Dedifferentiated amniotic fluid mesenchymal stem cell (primary cell): ENCODE measurements at regions not wholly inside any gene's neighbourhood (a gene's known extent, or its start where the extent isn't known, plus 50 kb on each side); places are given as distances from the start of the nearest gene placed in this dataset.
"Not testable (repeated sequence)": the region's sequence is repeated elsewhere in the genome, so short reads cannot be mapped to it uniquely, and the experiment has no call there.

ENCODE experiments used
- DNase-seq: peaks from one replicate; pipeline ENCODE4 v3.0.0-alpha.2; 2016; ENCODE audit errors: extremely low spot score

- no peak for DNase-seq
These were observed 58.6 kb upstream of the SHISA6 start for GRCh38 chr17:11182430-11182829.

- no peak for DNase-seq
These were observed 62.4 kb upstream of the SHISA6 start for GRCh38 chr17:11178581-11178980.

- no peak for DNase-seq
These were observed 63.7 kb upstream of the SHISA6 start for GRCh38 chr17:11177340-11177739.

DNA sequence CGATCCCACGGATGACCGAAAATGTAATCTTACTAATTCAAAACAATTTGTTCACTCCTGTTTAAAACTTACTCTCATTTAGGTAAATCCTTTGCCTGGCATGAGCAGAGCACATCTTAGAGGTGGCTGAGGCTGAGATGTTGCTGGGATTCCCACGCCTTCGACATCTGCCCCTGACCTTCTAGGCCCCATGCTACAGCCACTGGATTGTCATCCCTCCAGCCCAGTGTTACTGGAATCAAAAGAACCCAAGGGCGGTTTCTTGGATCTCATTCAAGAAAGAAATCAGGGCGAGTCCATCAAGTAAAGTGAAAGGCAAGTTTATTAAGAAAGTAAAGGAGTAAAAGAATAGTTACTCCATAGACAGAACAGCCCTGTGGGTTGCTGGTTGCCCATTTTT, 64.5 kb upstream of the SHISA6 start:
- no peak for DNase-seq

DNA sequence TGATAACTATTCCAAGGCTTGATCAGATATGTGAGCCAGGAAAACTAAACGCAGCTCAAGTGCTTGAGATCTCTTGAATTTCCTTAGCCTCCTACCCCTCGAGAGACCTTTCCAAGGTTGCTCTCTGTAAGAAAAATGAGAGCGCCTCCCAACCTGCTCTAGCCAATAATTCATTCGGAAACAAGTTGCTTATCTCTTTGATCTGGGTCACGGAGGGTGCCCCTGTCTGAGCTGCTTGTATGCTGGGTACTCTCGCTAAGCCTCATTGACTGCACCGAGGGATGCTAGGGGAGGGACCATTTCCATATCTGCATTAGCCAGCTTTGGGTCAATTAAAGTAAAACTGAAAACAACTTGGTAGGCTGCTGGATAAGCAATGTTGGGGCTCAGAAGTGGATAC, 70.1 kb upstream of the SHISA6 start:
- DNase-seq: no peak

- no peak for DNase-seq
These were observed 89.1 kb upstream of the SHISA6 start for GRCh38 chr17:11151818-11152425.

DNA sequence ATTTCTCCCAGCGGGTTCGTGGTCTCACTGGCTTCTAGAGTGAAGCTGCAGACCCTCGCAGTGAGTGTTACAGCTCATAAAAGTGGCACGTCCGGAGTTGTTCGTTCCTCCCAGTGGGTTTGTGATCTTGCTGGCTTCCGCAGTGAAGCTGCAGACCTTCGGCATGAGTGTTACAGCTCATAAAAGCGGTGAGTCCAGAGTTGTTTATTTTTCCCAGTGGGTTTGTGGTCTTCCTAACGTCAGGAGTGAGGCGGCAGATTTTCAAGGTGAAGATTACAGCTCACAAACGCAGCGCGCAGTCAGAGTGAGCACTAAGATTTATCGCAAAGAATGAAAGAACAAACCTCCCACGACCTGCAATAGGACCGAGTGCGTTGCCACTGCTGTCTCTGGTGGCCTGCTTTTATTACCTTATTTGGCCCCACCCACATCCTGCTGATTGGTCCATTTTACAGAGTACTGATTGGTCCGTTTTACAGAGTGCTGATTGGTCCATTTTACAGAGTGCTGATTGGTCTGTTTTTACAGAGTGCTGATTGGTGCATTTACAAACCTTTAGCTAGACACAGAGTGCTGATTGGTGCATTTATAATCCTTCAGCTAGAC, 90.0 kb upstream of the SHISA6 start:
- DNase-seq: not testable (repeated sequence)

DNA sequence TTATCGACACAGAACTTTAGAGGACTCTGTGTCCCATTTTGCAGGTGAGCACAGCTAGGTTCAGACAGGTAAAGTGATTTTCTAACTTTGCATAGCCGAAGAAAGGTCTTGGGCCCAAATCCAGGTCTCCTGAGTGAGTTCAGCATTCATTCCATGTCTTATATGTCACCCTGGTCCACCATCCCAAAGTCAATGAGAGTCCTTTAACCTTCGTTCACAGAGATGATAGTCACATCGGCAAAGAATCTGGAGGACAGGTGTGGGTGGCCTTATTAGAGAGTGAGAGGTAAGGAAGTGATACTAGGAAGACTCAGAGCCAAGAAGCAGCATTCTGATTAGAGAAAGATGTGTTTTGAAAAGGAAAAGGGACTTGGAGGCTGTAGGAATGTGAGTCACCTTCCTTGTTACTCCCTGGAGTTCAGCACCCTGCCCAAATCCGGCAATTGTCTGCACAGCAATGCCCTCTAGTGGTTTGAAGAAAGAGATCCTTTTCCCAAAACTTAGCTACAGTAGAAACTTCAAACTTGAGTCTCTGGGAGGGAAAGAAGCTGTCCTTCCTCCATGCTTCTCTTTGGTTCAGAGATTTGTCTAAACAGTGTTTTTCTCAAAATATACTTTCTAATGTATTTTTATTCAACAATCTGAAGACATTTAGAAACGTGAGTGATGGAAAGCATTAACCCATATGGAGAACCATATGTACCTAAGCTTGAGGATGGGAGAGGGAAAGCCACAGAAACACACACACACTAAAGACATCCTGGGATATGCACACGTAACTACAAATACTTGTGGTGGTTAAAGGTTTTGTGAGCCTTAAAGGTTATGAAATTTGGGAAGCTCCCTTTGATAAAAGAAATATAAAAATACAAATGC, 96.4 kb upstream of the SHISA6 start:
- DNase-seq: no peak

DNA sequence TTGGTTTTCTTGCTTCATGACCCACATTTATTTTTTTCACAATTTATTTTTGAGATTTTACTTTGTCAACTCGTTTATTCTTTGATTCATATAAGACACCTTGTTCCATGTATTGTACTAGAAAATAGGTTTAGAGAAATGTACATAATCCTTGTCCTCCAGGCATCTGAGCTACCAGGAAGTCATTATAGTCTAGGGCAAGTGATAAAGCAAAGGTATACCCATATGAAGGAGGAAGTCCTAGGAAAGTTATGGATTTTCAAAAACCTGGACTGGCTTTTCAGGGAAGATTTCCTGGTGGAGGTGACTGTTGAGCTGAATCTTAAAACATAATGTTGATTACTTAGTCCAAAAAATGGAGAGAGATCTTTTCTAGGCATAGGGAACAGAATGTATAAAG, 98.8 kb upstream of the SHISA6 start:
- no peak for DNase-seq

- DNase-seq: no peak
These were observed 100.5 kb upstream of the SHISA6 start for GRCh38 chr17:11140501-11140900.

GRCh38 chr17:11140043-11140442, 101.0 kb upstream of the SHISA6 start:
- no peak for DNase-seq

GRCh38 chr17:11138023-11138422, 103.0 kb upstream of the SHISA6 start:
- no peak for DNase-seq

DNA sequence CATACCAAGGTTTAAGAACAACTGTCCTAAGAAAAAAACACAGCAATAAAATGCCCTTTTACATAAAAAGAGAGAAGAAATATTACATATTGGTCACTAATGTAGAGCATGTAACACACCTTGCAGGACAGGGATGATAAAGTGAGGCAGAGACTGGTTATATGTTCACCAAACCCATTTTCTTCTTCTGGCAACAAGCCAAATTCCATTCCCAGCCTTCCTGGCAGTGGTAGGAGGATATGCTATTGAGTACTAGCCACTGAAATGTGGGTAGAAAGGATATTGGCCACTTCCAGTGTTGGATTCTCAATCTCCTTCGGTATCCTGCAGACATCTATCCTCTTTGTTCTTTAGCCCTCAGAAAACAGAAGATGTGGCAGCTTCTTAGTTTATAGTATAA, 105.2 kb upstream of the SHISA6 start:
- no peak for DNase-seq

DNA sequence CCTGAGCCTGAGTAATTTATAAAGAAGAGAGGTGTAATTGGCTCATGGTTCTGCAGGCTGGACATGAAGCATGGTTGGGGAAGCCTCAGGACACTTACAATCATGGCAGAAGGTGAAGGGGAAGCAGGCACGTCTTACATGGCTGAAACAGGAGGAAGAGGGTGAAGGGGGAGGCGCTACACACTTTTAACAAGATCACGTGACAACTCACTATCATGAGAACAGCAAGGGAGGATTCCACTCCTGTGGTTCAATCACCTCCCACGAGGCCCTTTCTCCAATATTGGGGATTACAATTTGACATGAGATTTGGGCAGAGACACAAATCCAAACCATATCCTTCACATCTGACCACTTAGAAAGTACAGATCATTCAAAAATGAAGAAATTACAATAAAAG, 110.6 kb upstream of the SHISA6 start:
- no peak for DNase-seq

DNA sequence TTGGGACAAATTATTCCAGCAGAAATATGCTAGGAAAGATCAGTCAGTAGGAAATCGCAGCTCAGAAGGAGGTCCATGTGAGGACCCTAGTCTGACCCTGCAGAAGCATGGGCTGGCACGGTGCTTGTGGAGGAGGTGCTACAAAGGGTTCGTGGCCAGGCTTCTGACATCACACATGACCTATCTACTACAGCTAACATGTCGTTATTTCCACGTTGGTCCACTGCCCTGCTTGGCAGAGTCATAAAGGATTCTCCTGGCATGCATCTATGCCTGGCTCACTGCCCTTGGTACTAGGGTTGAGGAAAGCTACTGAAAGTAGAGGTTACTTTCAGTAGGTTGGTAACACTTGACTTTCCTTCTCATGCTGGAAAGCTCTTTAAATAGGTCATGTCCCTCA, 118.1 kb upstream of the SHISA6 start:
- DNase-seq: no peak

DNA sequence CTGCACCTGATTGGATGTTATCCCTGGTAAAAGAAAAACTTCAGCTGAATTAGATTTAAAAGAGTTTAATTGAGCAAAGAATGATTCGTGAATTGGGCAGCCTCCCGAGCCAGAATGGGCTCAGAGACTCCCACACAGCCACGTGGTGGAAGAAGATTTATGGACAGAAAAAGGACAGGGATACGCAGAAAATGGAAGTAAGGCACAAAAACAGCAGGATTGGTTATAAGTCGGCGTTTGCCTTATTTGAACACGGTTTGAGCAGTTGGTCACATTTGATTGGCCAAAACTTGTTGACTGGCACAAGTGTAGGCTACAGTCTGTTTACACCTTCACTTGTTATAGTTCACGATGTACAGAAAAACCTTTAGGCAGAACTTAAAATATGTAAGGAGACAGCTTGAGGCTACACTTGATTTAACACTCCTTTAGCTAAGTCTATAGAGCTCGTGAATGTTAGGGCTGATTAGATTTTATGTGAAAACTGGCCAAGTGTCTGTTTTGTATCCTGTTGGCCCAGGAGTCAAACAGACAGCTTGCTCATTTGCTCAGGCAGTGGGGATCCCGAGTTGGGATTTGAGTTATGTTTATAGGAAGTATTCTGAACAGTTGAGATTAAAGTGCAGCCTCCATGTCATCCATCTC, 119.5 kb upstream of the SHISA6 start:
- no peak for DNase-seq

GRCh38 chr17:11109106-11109505, 131.9 kb upstream of the SHISA6 start:
- no peak for DNase-seq

DNA sequence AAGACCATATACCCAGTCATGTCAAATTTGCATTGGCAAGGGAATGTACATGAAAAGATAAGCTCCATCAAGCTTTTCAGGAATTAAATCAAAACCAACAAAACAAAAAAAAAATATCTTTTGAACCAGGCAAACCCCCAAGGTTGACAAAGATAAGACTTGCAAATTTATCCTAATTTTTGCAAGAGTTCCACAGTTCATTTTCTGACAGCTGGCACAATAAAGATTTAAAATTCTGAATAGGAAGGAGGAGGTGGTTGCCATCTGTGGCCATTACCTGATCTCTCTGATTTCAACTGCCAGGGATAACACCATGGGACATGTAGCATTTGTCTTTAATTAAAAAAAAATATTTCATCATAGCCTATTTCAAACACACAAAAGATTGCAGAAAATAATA, 135.9 kb upstream of the SHISA6 start:
- DNase-seq: no peak

DNA sequence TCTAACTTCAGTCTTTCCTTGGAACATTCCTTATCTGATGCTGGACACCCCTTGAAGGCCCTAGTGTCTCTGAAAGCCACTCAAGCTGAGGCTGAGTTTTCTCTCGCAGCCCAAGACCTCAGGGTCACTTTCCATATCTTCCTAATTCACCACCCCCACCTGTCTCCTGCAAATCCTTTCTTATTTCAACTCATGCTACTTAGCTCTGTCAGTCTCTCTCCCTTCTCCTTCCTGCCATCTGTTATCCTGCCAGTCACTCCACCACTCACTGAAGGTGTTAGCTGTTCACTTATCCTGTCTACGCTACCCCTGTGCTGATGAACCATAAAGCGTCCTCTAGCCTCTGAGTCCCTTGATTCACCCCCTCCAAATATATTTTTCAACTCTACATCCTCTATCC, 143.9 kb upstream of the SHISA6 start:
- DNase-seq: no peak

DNA sequence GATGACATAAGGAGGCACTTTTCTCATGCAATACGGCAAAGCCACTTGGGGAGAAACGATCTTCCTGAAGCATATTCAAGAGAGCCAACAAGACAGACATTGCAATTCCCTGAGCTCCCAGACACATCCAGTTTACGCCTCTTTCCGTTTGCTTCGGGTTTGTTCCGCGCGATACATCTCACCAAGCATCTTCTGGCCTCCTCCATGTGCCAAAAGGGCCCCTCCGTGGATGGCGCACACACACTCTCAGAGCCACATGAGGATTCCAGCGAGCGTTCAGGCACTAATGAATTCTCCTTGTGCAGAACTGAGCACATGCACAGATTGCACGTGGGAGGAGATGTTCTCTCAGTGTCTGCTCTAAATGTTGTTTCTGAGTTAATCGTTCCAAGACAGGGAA, 146.7 kb upstream of the SHISA6 start:
- DNase-seq: no peak

GRCh38 chr17:11086646-11087340, 154.2 kb upstream of the SHISA6 start:
- no peak for DNase-seq

DNA sequence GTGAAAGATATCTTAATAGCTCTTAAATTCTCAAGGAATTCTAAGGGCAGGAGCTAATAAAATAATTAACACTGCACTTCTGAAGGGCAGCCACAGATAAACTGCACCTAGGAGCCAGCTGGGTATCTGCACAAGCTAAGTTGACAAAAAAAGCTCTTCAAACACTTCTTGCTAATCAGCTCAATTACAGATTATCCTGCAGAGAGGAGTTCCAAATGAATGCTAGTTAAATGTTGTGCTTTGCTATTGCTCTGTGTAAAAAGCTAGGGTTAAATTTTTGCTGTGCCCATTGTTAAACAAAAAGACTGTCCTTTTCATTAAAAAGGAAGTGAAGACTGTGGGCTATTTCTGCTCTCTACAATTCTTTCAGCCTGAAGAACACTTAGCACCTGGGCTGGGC, 158.5 kb upstream of the SHISA6 start:
- DNase-seq: no peak
